Stimulated activated CD4-positive, alpha-beta T cell treated with anti-CD3 and anti-CD28 coated beads, Interleukin-1b, Interleukin-23, amount 100 ng/mL, for 4 hours (primary cell): ENCODE measurements at regions not wholly inside any gene's neighbourhood (a gene's known extent, or its start where the extent isn't known, plus 50 kb on each side); places are given as distances from the start of the nearest gene placed in this dataset.

ENCODE experiments used
- DNase-seq, 2 donors: peaks; one replicate each; pipeline ENCODE4 v3.0.0-alpha.2; 2020; ENCODE audit warnings: low read depth in 2 of 2

DNA sequence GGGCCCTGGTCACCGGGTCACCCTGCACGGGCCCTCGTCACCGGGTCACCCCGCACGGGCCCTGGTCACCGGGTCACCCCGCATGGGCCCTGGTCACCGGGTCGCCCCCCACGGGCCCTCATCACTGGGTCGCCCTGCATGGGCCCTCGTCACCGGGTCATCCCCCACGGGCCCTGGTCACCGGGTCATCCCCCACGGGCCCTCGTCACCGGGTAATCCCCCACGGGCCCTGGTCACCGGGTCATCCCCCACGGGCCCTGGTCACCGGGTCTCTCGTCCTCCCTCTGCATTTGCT, 77.6 kb downstream of the RIPK4 start:
- no peak for DNase-seq

DNA sequence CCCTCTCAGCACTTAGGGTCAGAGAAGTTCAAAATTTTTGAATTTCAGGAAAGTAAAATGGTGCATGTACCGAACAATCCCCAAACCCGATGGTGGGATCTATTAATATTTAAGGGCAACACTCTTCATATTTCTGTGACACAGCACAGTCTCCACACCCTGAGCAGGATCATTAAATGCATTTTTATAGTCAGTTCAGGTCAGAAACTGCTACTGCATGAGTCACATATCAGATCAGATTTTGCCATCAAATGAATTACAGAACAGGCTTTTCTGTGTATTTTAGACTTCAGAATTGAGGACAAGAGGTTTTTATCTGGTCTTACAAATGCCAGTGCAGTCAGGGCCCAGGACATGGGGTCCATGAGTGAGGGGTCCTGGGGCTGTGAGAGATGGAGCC, 79.2 kb downstream of the RIPK4 start:
- DNase-seq = no peak

DNA sequence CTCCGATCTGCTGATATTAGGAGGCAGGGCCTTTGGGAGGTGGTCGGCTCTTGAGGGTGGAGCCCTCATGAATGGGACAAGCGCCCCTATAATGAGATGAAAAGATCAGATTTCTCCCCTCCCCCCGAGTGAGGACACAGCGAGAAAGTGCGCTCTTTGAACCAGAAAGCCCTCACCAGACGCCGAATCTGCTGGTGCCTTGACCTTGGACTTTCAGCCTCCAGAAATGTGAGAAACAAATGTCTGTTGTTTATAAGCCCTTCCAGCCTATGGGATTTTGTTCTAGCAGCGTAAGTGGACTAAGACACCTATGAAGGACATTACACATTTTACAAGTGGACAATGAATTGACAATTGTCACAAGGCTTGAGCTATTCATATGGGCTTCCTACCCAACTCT, 80.2 kb downstream of the RIPK4 start:
- no peak for DNase-seq

DNA sequence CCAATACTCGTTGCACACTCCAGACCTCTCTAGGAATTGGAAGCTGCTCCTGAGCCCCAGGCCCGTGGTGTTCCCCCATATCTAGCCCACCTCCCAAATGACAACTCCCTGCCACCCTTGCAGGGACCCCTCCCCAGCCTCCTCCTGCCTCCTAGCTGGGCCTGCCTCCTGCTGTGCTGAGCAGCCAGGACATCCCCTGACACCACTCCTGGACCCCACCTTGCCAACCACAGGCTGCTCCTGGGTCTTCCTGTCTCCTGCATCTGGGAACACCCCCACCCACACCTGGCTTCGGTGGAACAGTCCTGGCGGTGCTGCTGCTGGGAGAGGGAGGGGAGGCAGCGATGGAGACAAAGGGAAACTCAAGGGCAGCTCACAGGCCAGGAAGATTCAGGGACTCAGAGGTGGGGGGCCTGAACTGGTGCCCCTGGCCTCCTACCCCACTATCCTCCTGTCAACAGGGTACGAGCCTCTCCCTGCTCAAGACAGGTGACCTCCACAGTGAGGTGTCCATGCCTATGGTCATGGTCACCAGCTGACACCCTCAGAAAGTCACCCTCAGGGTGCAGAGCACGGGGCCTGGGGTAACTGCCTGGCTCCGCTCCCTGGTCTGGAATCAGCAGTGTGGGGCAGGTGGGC, 81.2 kb downstream of the RIPK4 start:
- no peak for DNase-seq

DNA sequence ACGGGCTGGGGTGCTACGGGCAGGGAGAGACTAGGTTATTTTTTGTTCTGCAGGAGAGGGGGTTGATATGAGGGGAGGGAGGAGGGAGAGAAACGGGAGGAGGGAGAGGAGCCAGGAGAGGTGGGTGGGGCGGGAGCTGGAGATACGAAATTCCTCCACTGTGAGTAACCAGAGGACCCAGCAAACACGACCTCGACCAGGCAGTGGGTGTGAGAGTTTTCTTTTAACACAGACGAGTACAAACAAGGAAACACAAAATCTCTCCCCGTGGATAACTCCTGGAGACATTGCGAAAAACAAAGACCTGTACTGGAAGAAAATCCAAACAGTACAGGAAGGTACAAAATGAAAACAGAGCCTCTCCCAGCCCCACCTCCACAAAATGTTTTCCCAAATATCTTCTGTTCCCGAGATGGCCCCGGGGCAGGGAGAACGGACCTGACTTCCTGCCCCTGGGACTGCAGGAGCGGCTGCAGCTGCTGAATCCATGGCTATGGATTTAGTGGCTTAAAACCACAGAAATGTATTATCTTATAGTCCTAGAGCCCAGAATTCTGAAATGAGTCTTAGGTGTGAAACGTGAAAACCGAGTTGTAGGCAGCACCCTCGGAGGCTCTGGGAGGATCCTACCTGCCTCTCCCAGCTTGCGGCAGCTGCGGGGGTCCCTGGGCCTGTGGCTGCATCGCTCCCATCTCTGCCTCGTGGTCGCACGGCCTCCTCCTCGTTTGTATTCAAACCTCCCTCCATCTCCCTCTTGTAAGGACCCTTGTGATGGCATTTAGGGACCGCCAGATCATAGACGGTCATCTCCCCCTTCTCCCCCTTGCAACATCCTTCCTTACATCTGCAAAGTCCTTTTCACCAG, 82.2 kb downstream of the RIPK4 start:
- no peak for DNase-seq

DNA sequence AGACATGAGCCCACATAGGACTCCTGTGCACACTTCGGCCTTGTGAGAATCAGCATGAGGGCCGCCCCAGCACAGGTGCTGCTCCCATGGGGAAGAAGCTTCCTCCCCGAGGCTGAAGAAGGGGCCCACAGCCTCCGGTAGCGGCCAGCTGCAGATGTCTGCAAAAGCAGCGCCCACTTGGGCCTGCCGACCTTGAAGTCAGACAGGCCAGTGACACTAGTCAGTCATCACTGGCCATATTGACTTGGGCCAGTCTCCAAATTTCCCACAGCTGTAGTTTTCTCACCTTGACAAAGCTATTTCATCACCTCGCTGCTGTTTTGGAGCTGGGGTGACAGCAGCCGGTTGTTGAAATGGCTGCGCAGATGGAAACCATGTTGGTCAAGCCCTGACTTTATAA, 83.0 kb downstream of the RIPK4 start:
- DNase-seq = no peak

DNA sequence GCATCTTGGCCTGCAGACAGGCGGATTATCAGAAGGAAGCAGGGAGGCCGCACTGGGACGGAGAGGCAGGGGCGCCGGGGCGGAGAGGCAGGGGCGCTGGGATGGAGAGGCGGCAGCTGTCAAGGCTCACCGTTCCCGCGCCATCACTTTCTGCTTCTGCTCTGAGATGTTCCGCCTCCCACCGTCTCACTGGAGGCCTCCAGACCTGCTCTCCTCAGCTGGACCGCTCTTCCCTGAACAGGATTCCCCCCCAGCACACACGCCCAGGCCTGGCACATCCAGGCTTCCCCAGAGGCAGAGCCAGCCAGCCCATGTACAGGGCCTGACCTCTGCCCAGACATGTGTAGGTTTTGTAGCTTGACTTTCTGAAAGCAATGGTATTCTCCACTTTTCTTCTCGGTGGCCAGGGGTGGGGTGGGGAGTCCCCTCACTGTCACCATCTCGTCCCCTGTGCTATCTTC, 84.1 kb downstream of the RIPK4 start:
- DNase-seq = no peak

DNA sequence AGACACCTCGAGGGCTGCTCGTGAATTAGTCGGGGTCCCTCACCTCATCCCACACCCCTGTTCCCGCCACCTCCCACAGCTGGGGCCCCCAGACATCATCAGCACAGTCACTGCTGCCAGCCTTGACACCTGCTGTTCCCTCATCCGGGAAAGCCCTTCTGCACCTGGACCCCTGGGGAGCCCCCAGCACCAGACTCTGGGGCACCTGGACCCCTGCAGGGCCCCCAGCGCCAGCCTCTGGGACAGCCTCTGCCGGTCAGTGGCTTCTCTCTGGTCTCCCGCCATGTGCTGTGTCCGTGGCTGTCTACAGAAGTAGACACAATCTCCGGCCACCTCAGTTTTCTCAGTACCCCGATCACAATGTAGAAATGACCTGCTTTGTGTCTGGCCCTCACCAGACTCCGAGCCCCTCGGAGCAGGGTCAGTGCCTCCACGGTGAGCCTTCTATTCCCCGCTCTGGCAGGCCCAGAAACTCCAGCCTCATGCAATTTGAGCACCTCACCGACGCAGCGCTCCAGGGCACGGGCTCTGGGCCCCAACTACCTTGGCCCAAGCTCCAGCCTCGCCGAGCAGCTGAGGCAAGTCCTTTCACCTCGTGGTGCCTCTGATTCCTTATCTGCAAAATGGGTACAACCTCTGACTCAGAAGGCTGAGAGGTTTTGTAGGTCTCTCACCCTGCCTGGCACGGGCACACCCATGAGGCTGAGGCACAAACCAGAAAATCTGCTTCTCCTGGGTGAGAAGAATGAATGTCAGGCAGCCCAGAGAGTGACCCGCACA, 84.7 kb downstream of the RIPK4 start:
- DNase-seq = no peak

DNA sequence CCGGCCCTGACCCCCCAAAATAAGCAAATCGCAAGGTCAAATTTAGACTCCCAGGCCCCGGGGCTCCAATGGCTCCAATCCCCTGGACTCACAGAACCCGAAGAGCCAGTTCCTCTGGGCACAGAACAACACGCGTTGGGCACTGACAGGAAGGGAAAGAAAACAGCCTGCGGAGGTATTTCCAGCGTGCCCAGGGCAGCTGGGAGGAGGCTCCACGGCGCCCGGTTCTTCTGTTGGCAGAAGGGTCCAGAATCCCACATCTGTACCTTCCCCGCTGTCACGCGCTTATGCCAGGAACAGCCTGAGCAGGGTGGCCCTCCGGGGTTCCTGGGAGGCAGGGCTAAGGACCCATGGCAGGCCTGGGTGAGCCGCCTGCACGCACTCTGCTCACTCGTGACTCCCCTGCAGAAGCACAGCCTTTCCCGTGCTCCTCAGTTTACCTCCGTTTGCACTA, 85.5 kb downstream of the RIPK4 start:
- DNase-seq = no peak

DNA sequence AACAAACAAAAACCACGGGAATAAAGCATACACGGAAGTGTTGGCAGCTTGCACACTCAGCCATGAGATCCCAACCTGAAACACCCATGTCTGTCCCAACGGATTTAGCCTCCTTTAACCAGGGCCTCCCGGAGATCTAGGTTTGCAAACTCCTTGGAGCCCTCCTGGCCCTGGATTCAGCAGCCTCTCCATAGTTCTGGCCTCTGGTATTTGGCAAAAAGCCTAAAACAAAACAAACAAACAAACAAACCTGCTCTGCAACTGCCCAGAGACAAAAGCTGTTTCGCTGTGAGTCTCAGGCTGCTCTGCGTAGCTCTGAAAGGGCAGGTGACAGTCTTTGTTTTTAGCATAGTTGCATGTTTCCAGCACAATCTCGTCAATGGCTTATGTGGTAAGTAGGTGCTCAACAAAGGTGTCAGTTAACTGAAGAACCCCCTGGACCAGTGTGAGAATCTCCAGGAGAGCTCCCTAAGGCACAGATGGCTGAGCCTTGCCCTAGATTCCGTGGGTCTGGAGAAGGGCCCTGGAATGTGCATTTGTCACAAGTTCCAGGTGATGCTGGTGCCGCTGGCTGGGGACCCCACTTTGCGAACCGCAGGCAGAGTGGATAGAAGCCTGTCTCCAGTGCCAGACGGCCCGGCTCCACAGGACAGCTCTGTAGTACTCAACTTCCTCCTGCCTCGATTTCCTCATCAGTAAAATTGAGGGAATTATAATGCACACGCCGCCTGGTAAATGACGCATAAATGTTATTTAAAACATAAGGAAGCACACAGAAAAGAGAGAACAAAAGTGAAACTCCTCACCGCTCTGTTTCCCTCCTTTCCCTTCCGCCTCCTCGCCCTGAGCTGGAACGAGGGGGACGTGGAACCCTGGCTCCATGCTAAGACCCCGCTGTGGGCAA, 86.2 kb downstream of the RIPK4 start:
- no peak for DNase-seq

DNA sequence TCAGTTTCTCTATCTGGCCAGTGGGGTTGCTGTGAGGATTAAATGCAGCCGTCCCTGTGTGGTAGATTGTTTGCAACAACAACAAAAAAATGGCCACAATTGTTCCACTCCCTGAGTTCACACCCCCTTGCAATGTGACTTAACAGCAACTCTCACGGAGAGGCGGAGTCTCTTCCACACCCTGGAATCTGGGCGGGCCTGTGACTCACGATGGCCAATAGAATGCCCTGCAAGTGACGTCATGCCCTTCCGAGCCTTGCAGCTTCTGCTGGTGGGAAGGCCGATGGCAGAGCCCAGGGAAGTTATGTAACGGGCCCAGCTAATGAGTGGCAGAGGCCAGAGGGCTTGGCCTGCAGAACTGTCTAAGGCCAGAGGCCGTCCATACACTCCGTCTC, 87.9 kb downstream of the RIPK4 start:
- DNase-seq = no peak

DNA sequence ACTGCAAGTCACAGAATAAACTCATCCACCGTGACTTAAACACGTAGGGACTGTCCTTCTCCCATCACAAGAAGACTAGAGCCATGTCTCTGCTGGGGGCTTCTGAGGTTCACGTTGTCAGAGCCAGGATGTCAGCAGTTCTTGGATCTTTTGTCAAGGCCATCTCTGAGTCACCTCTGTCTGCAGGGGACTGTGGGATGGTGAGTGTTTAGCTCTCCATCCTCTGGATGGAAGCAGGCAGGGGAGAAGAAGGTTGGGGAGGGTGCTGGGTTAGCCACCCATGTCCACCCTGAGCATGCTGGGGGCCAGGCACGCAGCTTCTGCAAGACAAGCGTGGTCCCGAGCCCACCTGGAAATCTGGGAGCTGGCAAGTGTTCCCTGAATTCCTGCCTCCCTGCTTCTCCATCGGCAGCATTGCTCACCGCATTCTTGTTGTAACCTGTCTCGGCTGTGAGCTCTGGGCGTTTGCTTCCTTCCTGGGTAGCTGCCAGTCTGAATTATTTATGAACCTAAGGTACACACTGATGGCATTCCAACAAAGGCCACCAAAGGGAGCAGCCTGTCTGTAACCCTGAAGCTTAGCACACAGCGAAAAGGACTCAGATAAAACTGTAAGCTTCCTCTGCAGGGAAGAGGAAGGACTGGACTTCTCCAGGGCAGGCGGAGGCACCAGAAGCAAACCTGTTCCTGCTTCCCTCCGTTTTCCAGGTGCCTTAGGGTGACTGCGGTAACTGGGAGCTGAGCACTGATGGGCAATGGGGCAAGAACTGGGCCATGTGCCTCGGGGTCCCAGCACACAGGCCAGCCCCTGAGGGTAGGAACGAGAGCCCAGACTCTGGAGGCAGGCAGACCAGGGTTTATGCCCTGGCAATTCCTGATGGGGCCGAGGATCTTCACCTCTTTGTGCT, 88.6 kb downstream of the RIPK4 start:
- no peak for DNase-seq

DNA sequence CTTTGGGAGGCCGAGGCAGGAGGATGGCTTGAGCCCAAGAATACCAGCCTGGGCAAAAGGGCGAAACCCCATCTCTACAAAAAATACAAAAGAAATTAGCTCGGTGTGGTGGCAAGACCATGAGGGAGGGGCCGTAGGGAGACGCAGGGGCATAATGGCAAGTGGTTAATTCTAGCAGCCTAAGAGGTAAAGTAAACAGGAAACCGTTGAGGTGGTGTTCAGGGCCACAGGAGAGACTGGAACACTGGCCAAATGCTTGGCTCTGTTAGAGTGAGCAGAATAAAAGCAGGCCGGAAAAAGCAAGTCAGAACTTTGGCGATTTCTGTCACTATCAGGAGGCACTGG, 89.2 kb downstream of the RIPK4 start:
- no peak for DNase-seq

DNA sequence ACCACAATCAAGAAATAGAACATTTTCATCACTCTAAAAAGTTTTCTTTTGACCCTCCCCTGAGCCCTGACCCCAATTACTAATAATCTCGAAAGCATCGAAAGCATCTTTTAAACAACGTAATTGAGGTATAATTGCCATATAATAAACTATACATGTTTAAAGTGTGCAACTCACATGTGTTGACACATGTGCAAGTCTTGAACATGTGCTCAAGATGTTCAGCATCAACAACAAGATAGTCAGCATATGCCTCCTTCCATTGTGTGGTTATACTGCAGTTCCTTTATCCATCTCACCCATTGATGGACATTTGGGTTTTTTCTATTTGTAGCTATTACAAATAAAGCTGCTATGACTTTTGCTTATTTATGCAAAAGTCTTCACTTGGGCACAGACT, 90.7 kb downstream of the RIPK4 start:
- no peak for DNase-seq

DNA sequence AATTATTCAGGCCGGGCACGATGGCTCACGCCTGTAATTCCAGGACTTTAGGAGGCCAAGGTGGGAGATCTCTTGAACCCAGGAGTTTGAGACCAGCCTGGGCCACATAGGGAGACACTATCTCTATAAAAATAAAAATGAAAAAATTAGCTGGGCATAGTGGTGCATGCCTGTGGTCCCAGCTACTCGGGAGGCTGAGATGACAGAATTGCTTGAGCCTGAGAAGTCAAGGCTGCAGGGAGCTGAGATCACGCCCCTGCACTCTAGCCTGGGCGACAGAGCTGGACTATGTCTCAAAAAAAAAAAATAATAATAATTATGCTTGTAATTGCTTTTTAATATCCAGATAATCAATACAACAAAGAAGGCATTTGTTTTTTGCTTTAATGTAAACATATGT, 91.3 kb downstream of the RIPK4 start:
- no peak for DNase-seq

DNA sequence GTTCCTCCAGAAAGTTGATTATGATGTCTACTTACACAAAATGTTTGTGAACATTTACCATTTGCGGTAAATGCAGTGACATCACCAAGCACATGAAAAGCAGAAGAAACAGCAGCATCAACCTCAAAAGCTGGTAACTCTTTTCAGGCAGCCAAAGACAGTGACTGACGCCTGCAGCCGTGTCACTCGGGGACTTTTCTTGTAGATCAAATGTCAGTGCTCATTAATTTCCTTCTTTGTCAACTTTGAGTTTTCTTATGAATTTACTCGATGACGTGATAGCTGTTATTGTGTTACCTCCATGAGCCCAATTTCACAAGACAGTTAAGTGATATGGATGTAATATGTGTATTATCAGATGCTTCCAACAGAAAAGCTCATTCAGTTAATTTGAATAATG, 92.5 kb downstream of the RIPK4 start:
- no peak for DNase-seq

DNA sequence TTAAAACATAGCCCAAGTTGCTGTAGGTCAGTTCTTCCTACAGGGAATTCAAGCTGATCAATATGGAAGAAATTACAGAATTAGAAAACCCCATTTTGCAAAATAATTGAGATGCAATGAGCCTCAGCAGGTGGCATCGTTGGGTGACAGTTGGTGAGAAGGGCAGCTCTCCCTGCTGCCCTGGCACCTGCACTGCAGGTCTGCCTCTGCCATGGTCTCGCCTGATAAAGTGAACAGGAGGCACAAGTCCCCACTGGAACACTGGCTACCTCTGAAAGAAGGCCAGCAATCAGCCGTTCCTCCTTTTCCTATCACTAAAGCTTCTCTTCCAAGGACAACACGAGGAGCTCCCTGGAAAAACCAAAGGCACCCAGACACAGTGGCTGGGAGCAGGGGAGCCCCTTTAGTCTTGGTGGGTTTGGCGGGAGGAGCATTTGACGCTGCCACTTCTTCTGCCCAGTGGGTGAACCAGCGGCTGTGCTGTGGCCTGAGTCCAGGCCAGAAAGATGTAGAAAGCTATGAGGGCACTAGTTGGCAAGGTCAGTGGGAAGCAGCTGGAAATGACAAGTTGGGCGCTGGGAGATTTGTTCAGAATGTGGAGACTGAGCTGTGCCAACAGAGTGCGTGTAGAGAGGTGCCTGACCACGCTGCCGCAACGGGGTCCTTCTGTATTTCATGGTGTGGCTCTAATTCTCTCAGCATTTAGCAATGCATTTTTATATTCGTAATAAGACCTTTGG, 93.1 kb downstream of the RIPK4 start:
- DNase-seq = no peak

DNA sequence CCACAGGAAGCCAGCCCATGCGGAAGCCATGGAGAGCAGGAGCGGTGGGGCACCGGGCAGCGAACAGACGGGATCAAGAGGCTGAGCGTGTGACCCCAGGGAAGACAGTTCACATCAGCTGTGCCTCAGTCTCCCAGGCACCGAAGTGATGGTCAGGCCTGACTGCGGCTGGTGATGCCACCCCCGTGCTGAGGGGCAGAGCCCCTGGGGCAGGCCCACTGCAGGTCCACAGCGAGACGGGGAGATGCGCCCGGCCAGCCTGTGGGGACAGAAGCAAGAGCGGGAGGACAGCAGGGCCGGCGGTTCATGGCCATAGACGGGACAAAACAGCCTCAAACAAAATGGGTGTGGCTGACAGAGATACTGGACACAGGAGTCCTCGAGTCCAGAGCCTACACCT, 93.8 kb downstream of the RIPK4 start:
- DNase-seq = no peak

DNA sequence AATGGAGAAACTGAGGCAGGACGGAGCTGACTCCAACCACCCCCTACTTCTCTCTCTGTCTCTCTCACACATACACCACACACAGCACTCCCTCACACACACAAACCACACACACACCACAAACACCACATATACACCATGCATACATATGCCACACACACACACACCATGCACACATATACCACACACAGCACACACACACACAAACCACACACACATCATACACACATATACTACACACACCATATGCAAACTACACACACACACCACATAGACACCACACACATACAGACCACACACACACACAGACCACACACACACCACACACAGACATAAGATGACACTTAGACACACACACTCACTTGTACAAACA, 94.3 kb downstream of the RIPK4 start:
- no peak for DNase-seq

DNA sequence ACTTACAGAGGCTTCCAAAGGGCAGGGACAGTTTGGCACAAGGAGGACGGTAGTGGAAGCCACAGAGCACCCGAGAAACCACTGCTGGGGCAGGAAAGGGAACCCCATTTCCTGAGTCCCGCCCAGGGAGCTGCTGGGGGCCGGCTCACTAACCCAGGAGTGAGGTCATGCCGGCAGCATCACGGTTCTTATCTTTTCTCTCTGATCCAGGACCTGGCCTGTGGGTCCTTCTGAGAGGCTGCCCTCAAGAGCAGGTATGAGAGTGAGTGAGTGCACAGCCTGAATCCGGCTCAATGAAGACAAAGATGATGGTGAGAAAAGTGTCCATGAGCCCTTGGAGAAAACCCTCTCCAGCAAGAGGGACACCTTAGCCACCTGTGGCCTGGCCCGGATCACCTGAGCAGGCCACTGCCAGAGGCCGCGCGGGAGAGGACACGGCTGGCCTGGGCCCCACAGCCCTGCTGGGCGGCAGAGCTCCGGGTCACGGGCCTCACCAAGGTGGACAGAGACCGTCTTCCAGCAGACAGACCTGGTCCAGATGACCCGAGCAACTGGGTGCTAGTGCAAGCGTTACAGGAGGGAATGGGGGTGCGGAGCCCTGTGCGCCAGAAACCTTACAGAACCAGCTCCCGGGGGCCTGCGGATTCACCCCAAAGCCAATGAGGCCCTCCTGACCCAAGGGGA, 94.9 kb downstream of the RIPK4 start:
- DNase-seq = no peak
